Stimulated activated naive B cell treated with anti-CD40 and anti-IgM and Interleukin-4, amounts not matched to agents 10 μg/mL and 1 μg/mL and 100 μg/mL, for 72 hours (primary cell): ENCODE measurements at regions not wholly inside any gene's neighbourhood (a gene's known extent, or its start where the extent isn't known, plus 50 kb on each side); places are given as distances from the start of the nearest gene placed in this dataset.

Experiments
- ATAC-seq, 2 donors: fragments of 150-1000 bp; cut with Tn5 transposase; replicated peaks; 2 replicates each; pipeline ENCODE4 v1.10.0; 2021; ENCODE audit warnings: moderate library complexity in 1 of 2
- DNase-seq: peaks from one replicate; pipeline ENCODE4 v3.0.0; 2021
- H3K27ac Mint-ChIP-seq: one replicate; pipeline ENCODE4 v1.8.0; 2022; ENCODE audit warnings: mild to moderate bottlenecking, mixed read lengths
- H3K27me3 Mint-ChIP-seq, 2 donors: one replicate each; pipeline ENCODE4 v1.8.0; 2022; ENCODE audit warnings: mixed read lengths in 2 of 2
- H3K36me3 Mint-ChIP-seq, 2 donors: one replicate each; pipeline ENCODE4 v1.8.0; 2022; ENCODE audit warnings: mixed read lengths in 2 of 2, mild to moderate bottlenecking in 1 of 2
- H3K4me1 Mint-ChIP-seq, 2 donors: one replicate each; pipeline ENCODE4 v1.8.0; 2022; ENCODE audit warnings: mixed read lengths in 2 of 2, mild to moderate bottlenecking in 1 of 2
- H3K4me3 Mint-ChIP-seq, 2 donors: one replicate each; pipeline ENCODE4 v1.8.0; 2022; ENCODE audit warnings: mild to moderate bottlenecking in 2 of 2, mixed read lengths in 2 of 2, moderate library complexity in 1 of 2
- H3K9me3 Mint-ChIP-seq, 2 donors: one replicate each; pipeline ENCODE4 v1.8.0; 2022; ENCODE audit warnings: mixed read lengths in 2 of 2, mild to moderate bottlenecking in 1 of 2

GRCh38 chr9:89666364-89666763 lies 61.6 kb downstream of the GADD45G start:
- Mint-ChIP-seq H3K4me1 (no peaks in the 10 kb centered on the region), H3K27me3 (peaks cover 21 to 34% of the 10 kb centered on the region in 2 donors), H3K27ac (no peak overlapping the region), H3K36me3 (no peaks in the 10 kb centered on the region), H3K9me3 (peaks cover 2 to 3% of the 10 kb centered on the region in 2 donors), H3K4me3 (no peak overlapping the region)
- no peak for DNase-seq
- no peak for ATAC-seq

- no peak overlapping the region for H3K27ac Mint-ChIP-seq
- H3K36me3 Mint-ChIP-seq: no peaks in the 10 kb centered on the region
- H3K9me3 Mint-ChIP-seq: peaks cover 5 to 6% of the 10 kb centered on the region in 2 donors
- H3K27me3 Mint-ChIP-seq: peaks cover 17 to 29% of the 10 kb centered on the region in 2 donors
- no peak for ATAC-seq
- H3K4me1 Mint-ChIP-seq: no peaks in the 10 kb centered on the region
- DNase-seq: no peak
- no peak overlapping the region for H3K4me3 Mint-ChIP-seq
These were observed 62.1 kb downstream of the GADD45G start for GRCh38 chr9:89666950-89667349.

GRCh38 chr9:89667726-89668125 lies 62.9 kb downstream of the GADD45G start:
- DNase-seq (no peak), ATAC-seq (no peak)
- Mint-ChIP-seq H3K9me3 (peaks cover 5 to 6% of the 10 kb centered on the region in 2 donors), H3K4me1 (no peaks in the 10 kb centered on the region), H3K27me3 (peaks cover 10 to 21% of the 10 kb centered on the region in 2 donors), H3K4me3 (no peak overlapping the region), H3K27ac (no peak overlapping the region), H3K36me3 (no peaks in the 10 kb centered on the region)

- no peaks in the 10 kb centered on the region for H3K36me3 Mint-ChIP-seq
- H3K27me3 Mint-ChIP-seq: peaks cover 6 to 15% of the 10 kb centered on the region in 2 donors
- ATAC-seq (no peak), DNase-seq (no peak)
- H3K27ac Mint-ChIP-seq: no peak overlapping the region
- no peaks in the 10 kb centered on the region for H3K4me1 Mint-ChIP-seq
- H3K4me3 Mint-ChIP-seq: no peak overlapping the region
- peaks cover 5 to 6% of the 10 kb centered on the region in 2 donors for H3K9me3 Mint-ChIP-seq
These were observed 63.5 kb downstream of the GADD45G start for GRCh38 chr9:89668216-89668865.

GRCh38 chr9:89668866-89669246 lies 64.0 kb downstream of the GADD45G start:
- H3K9me3 Mint-ChIP-seq: peaks cover 5 to 6% of the 10 kb centered on the region in 2 donors
- no peak overlapping the region for H3K4me3 Mint-ChIP-seq
- ATAC-seq (no peak), DNase-seq (no peak)
- peaks cover 5 to 10% of the 10 kb centered on the region in 2 donors for H3K27me3 Mint-ChIP-seq
- no peaks in the 10 kb centered on the region for H3K36me3 Mint-ChIP-seq
- H3K27ac Mint-ChIP-seq: no peak overlapping the region
- no peaks in the 10 kb centered on the region for H3K4me1 Mint-ChIP-seq

GRCh38 chr9:89669361-89669842 lies 64.6 kb downstream of the GADD45G start:
- DNase-seq: no peak
- no peaks in the 10 kb centered on the region for H3K4me1 Mint-ChIP-seq
- H3K27me3 Mint-ChIP-seq: peaks cover 5 to 8% of the 10 kb centered on the region in 2 donors
- no peak overlapping the region for H3K4me3 Mint-ChIP-seq
- H3K27ac Mint-ChIP-seq: no peak overlapping the region
- no peak for ATAC-seq
- H3K36me3 Mint-ChIP-seq: no peaks in the 10 kb centered on the region
- peaks cover 5 to 6% of the 10 kb centered on the region in 2 donors for H3K9me3 Mint-ChIP-seq

- ATAC-seq: no peak
- Mint-ChIP-seq H3K9me3 (peaks cover 5 to 6% of the 10 kb centered on the region in 2 donors), H3K27me3 (peaks cover under 1 to 8% of the 10 kb centered on the region in 2 donors), H3K27ac (no peak overlapping the region), H3K36me3 (no peaks in the 10 kb centered on the region), H3K4me3 (no peak overlapping the region), H3K4me1 (no peaks in the 10 kb centered on the region)
- DNase-seq: no peak
These were observed 65.3 kb downstream of the GADD45G start for GRCh38 chr9:89670114-89670513.

GRCh38 chr9:89670801-89671434 lies 66.1 kb downstream of the GADD45G start:
- Mint-ChIP-seq H3K27me3 (peaks cover 0 to 6% of the 10 kb centered on the region in 2 donors), H3K4me1 (no peaks in the 10 kb centered on the region), H3K27ac (no peak overlapping the region), H3K9me3 (peaks cover 5 to 6% of the 10 kb centered on the region in 2 donors), H3K36me3 (no peaks in the 10 kb centered on the region), H3K4me3 (no peak overlapping the region)
- DNase-seq (no peak), ATAC-seq (no peak)

GRCh38 chr9:89674667-89675057 lies 69.8 kb downstream of the GADD45G start:
- peaks cover 5 to 6% of the 10 kb centered on the region in 2 donors for H3K9me3 Mint-ChIP-seq
- H3K36me3 Mint-ChIP-seq: no peaks in the 10 kb centered on the region
- no peak overlapping the region for H3K27ac Mint-ChIP-seq
- H3K4me1 Mint-ChIP-seq: no peaks in the 10 kb centered on the region
- H3K4me3 Mint-ChIP-seq: no peak overlapping the region
- no peaks in the 10 kb centered on the region for H3K27me3 Mint-ChIP-seq
- DNase-seq (no peak), ATAC-seq (no peak)

- peaks cover 2% of the 10 kb centered on the region in 2 donors for H3K4me1 Mint-ChIP-seq
- H3K27me3 Mint-ChIP-seq: no peaks in the 10 kb centered on the region
- DNase-seq (no peak), ATAC-seq (no peak)
- H3K4me3 Mint-ChIP-seq: no peak overlapping the region
- H3K36me3 Mint-ChIP-seq: no peaks in the 10 kb centered on the region
- peaks cover 5 to 6% of the 10 kb centered on the region in 2 donors for H3K9me3 Mint-ChIP-seq
- H3K27ac Mint-ChIP-seq: no peak overlapping the region
These were observed 70.4 kb downstream of the GADD45G start for GRCh38 chr9:89675058-89675742.

- Mint-ChIP-seq H3K27me3 (no peaks in the 10 kb centered on the region), H3K4me3 (no peak overlapping the region), H3K27ac (no peak overlapping the region), H3K36me3 (no peaks in the 10 kb centered on the region), H3K4me1 (peaks cover 4 to 7% of the 10 kb centered on the region in 2 donors), H3K9me3 (peaks cover 4% of the 10 kb centered on the region in 2 donors)
- ATAC-seq (no peak), DNase-seq (no peak)
These were observed 71.5 kb downstream of the GADD45G start for GRCh38 chr9:89676281-89676680.

- Mint-ChIP-seq H3K4me1 (peaks cover 4 to 7% of the 10 kb centered on the region in 2 donors), H3K4me3 (no peak overlapping the region), H3K27me3 (no peaks in the 10 kb centered on the region), H3K36me3 (no peaks in the 10 kb centered on the region), H3K9me3 (no peaks in the 10 kb centered on the region), H3K27ac (no peak overlapping the region)
- no peak for DNase-seq
- no peak for ATAC-seq
These were observed 73.0 kb downstream of the GADD45G start for GRCh38 chr9:89677702-89678395.

GRCh38 chr9:89678396-89679015 lies 73.7 kb downstream of the GADD45G start:
- Mint-ChIP-seq H3K9me3 (no peaks in the 10 kb centered on the region), H3K4me3 (no peak overlapping the region), H3K36me3 (no peaks in the 10 kb centered on the region), H3K27ac (no peak overlapping the region), H3K27me3 (no peaks in the 10 kb centered on the region), H3K4me1 (peaks cover 4 to 7% of the 10 kb centered on the region in 2 donors)
- no peak for DNase-seq
- no peak for ATAC-seq

- DNase-seq: no peak
- H3K4me3 Mint-ChIP-seq: no peak overlapping the region
- H3K27me3 Mint-ChIP-seq: no peaks in the 10 kb centered on the region
- H3K4me1 Mint-ChIP-seq: peaks cover 4 to 7% of the 10 kb centered on the region in 2 donors
- H3K36me3 Mint-ChIP-seq: no peaks in the 10 kb centered on the region
- ATAC-seq: no peak
- no peak overlapping the region for H3K27ac Mint-ChIP-seq
- no peaks in the 10 kb centered on the region for H3K9me3 Mint-ChIP-seq
These were observed 74.2 kb downstream of the GADD45G start for GRCh38 chr9:89679016-89679415.
